Vagina (tissue), 2 donors: ENCODE measurements at regions not wholly inside any gene's neighbourhood (a gene's known extent, or its start where the extent isn't known, plus 50 kb on each side); places are given as distances from the start of the nearest gene placed in this dataset.
A peak's percentile ranks its signal among the peaks of the same experiment; 100 is the strongest.
"Not testable (repeated sequence)": the region's sequence is repeated elsewhere in the genome, so short reads cannot be mapped to it uniquely, and the experiment has no call there.

Experiments used
- DNase-seq, 2 donors: peaks; one replicate each; pipeline ENCODE4 v3.0.0-alpha.2; 2017; ENCODE audit errors: extremely low spot score in 2 of 2
- H3K27ac ChIP-seq: fragments of 200-600 bp; sonication (generic); one replicate; pipeline ENCODE4 v1.5.1; 2019
- H3K27me3 ChIP-seq: fragments of 200-600 bp; sonication (generic); one replicate; pipeline ENCODE4 v1.5.1; 2019
- H3K36me3 ChIP-seq, 2 donors: fragments of 200-600 bp; sonication (generic); one replicate each; pipeline ENCODE4 v1.5.1; 2017 to 2019
- H3K4me1 ChIP-seq: fragments of 200-600 bp; sonication (generic); one replicate; pipeline ENCODE4 v1.5.1; 2019
- H3K4me3 ChIP-seq, 2 donors: fragments of 200-600 bp; sonication (generic); 1 replicate in 1 of 2; 2 replicates in 1 of 2; pipeline ENCODE4 v1.5.1; 2016 to 2019
- H3K9me3 ChIP-seq: fragments of 200-600 bp; sonication (generic); one replicate; pipeline ENCODE4 v1.5.1; 2019
- POLR2A ChIP-seq, 2 donors: fragments of 450-650 bp; IDR thresholded peaks; one replicate each; pipeline ENCODE4 v1.6.1; 2017; ENCODE audit warnings: antibody characterized with exemption in 2 of 2, mild to moderate bottlenecking in 2 of 2, moderate library complexity in 2 of 2
- POLR2AphosphoS5 ChIP-seq, 2 donors: sonication (generic); formaldehyde crosslinking; IDR thresholded peaks; one replicate each; pipeline ENCODE4 v1.9.0; 2017; ENCODE audit warnings: antibody characterized with exemption in 2 of 2, mild to moderate bottlenecking in 2 of 2, low read depth in 1 of 2; ENCODE audit not compliant: insufficient read depth in 1 of 2
- intact Hi-C: fragments of 100-400 bp; cut with DNase I; formaldehyde crosslinking; loops from one replicate; pipeline ENCODE4 v1.15.1; 2023
- TF ChIP-seq, protein P1 (sequence below), 3 experiments: fragments of 450-650 bp in 2 of 3; fragments of 200-600 bp in 1 of 3; sonication (generic) in 1 of 3; IDR thresholded peaks; one replicate each; pipeline ENCODE4 v1.5.1; 2017 to 2019; ENCODE audit warnings: antibody characterized with exemption in 3 of 3, mild to moderate bottlenecking in 2 of 3, moderate library complexity in 2 of 3

DNA sequence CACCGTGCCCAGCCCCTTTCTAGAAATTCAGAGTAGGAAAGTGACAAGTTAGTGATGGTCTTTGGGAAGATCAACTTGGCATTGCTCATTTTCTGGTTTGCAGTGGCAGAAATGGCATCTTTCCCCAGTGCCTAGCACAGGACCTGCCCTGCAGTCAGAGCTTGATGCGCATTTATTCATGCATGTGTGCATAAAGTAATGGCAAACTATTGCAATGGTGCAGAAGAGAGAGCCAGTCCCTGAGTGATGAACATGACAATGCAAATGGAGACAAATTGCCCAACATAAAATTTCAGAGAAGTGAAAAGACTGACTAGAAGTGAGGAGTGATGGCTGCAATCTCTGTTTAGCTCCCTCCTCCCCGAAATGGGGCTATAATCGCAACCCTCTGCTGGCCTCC is 268.2 kb downstream of the CCSER2 start:
- Histone ChIP-seq H3K36me3 (no peaks in the 10 kb centered on the region), H3K4me1 (no peaks in the 10 kb centered on the region), H3K9me3 (no peaks in the 10 kb centered on the region), H3K27ac (no peak overlapping the region), H3K27me3 (no peaks in the 10 kb centered on the region), H3K4me3 (no peak overlapping the region)
- no peak for DNase-seq
- no peak for TF ChIP-seq POLR2A (IDR thresholded peaks at IDR 0.05)
- TF ChIP-seq POLR2AphosphoS5 (IDR thresholded peaks at IDR 0.05; ENCODE audit: insufficient read depth in 1 of 2, low read depth in 1 of 2), result no peak
- TF ChIP-seq, protein P1, sequence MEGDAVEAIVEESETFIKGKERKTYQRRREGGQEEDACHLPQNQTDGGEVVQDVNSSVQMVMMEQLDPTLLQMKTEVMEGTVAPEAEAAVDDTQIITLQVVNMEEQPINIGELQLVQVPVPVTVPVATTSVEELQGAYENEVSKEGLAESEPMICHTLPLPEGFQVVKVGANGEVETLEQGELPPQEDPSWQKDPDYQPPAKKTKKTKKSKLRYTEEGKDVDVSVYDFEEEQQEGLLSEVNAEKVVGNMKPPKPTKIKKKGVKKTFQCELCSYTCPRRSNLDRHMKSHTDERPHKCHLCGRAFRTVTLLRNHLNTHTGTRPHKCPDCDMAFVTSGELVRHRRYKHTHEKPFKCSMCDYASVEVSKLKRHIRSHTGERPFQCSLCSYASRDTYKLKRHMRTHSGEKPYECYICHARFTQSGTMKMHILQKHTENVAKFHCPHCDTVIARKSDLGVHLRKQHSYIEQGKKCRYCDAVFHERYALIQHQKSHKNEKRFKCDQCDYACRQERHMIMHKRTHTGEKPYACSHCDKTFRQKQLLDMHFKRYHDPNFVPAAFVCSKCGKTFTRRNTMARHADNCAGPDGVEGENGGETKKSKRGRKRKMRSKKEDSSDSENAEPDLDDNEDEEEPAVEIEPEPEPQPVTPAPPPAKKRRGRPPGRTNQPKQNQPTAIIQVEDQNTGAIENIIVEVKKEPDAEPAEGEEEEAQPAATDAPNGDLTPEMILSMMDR (IDR thresholded peaks at IDR 0.05), result no peak
- intact Hi-C loops, result no loop called here

DNA sequence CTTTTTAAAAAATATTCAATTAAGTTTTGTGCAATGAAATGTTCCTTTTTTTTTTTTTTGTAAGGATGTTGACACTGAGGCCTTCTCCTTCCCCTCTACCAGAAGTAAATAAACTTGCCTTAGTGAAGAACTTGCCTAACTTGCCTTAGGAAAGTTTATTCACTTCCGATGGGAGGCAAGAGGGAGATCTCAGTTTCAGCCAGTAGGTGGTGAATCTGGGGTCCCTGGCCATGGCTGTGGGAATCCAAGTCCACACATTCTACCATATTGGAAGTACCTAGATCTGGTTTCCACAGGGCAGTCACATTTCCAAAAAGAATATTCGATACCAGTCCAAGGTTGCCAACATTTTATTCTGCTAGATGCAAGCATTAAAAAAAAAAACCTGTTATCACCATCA is 270.9 kb downstream of the CCSER2 start:
- TF ChIP-seq POLR2AphosphoS5 (IDR thresholded peaks at IDR 0.05; ENCODE audit: insufficient read depth in 1 of 2, low read depth in 1 of 2) (no peak), POLR2A (IDR thresholded peaks at IDR 0.05) (no peak)
- TF ChIP-seq, protein P1 (IDR thresholded peaks at IDR 0.05), result no peak
- Histone ChIP-seq H3K4me3 (no peak overlapping the region), H3K36me3 (no peaks in the 10 kb centered on the region), H3K9me3 (no peaks in the 10 kb centered on the region), H3K27ac (no peak overlapping the region), H3K4me1 (no peaks in the 10 kb centered on the region), H3K27me3 (no peaks in the 10 kb centered on the region)
- intact Hi-C loops, result no loop called here
- peak in 1 of 2 donors; percentile 18 for DNase-seq

DNA sequence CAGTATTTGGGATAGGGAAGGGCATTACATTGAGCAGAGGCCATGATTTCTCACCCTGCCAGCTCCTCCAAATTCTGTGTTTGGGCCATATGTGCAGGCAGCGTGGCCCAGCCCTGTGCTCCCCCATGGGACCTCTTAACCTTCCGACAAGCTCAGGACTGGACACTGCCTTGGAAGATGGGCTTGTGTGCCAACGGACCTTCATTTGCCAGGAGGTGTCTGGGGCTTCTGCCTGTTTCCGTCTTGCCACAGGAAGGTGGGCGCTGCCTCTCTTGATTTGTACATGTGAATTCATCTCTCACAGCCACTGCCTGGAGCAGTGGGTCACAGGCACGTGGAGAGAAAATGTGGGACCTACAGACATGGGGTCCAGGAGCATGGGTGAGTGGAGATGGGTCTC is 272.6 kb downstream of the CCSER2 start:
- intact Hi-C loops, result no loop called here
- no peak for DNase-seq
- H3K4me1 ChIP-seq, result no peaks in the 10 kb centered on the region
- H3K36me3 ChIP-seq, result no peaks in the 10 kb centered on the region
- H3K27ac ChIP-seq, result no peak overlapping the region
- TF ChIP-seq, protein P1 (IDR thresholded peaks at IDR 0.05), result no peak
- TF ChIP-seq POLR2AphosphoS5 (IDR thresholded peaks at IDR 0.05; ENCODE audit: insufficient read depth in 1 of 2, low read depth in 1 of 2) (no peak), POLR2A (IDR thresholded peaks at IDR 0.05) (no peak)
- no peak overlapping the region for H3K4me3 ChIP-seq
- no peaks in the 10 kb centered on the region for H3K9me3 ChIP-seq
- no peaks in the 10 kb centered on the region for H3K27me3 ChIP-seq

DNA sequence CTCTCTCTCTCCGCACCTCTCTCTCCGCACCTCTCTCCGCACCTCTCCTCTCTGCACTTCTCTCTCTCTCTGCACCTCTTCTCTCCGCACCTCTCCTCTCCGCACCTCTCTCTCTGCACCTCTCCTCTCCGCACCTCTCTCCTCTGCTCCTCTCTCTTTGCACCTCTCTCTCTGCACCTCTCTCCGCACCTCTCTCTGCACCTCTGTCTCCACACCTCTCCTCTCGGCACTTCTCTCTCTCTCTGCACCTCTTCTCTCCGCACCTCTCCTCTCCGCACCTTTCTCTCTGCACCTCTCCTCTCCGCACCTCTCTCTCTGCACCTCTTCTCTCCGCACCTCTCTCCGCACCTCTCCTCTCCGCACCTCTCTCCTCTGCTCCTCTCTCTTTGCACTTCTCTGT is 274.2 kb downstream of the CCSER2 start:
- DNase-seq, H3K27ac ChIP-seq, H3K36me3 ChIP-seq, H3K4me3 ChIP-seq, H3K27me3 ChIP-seq, H3K9me3 ChIP-seq, intact Hi-C loops, H3K4me1 ChIP-seq: not testable (repeated sequence)

DNA sequence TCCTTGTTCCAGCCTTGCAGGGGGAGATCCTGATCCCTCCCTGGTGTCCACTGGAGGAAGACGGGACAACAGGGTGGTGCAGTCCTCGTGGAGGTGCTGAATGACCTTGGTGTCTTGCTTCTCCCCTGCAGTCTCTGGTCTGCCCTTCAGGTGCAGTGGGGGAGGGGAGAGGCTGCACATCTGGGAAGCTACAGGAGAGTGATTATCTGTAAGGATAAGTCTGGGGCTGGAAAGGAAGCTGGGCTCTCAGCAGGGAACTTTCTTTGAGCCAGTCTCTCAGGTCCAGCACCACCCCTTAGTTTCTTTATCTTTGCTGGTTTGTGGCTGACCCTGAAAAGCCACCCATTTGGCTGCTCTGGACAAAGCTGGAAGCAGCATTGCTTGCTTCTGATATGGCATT is 275.6 kb downstream of the CCSER2 start:
- intact Hi-C loops, result no loop called here
- Histone ChIP-seq H3K4me3 (no peak overlapping the region), H3K4me1 (no peaks in the 10 kb centered on the region), H3K27me3 (no peaks in the 10 kb centered on the region), H3K36me3 (no peaks in the 10 kb centered on the region), H3K9me3 (no peaks in the 10 kb centered on the region), H3K27ac (no peak overlapping the region)
- no peak for DNase-seq
- TF ChIP-seq POLR2AphosphoS5 (IDR thresholded peaks at IDR 0.05; ENCODE audit: insufficient read depth in 1 of 2, low read depth in 1 of 2) (no peak), POLR2A (IDR thresholded peaks at IDR 0.05) (no peak)
- TF ChIP-seq, protein P1 (IDR thresholded peaks at IDR 0.05), result no peak

DNA sequence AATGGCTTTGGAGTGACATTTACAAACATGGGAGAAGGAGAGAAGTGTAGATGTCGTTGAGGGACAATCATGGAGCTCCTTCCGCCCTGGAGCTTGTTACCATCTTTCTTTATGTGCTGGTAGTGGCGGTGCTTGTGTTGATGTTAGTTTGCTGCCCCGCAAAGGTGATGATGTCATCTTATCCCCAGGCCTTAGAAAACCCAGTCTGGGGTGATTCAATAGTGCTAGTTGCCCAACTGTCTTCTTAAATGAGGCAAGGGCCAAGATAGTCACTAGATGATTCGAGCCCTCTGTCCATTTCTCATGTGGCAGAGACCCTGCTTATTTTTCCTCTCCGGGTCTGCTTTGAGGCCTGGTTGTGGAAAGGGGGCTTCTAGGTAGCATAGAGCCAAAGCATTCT is 277.4 kb downstream of the CCSER2 start:
- intact Hi-C loops, result no loop called here

More for the DNA sequence above, 277.4 kb downstream of the CCSER2 start:
- no peak overlapping the region for H3K4me3 ChIP-seq
- no peaks in the 10 kb centered on the region for H3K27me3 ChIP-seq
- no peak for DNase-seq
- TF ChIP-seq, protein P1 (IDR thresholded peaks at IDR 0.05), result no peak
- no peaks in the 10 kb centered on the region for H3K9me3 ChIP-seq
- no peak overlapping the region for H3K27ac ChIP-seq
- no peaks in the 10 kb centered on the region for H3K36me3 ChIP-seq
- no peaks in the 10 kb centered on the region for H3K4me1 ChIP-seq
